GM12865 (cell line): ENCODE measurements at regions not wholly inside any gene's neighbourhood (a gene's known extent, or its start where the extent isn't known, plus 50 kb on each side); places are given as distances from the start of the nearest gene placed in this dataset.

Experiments
- DNase-seq: peaks from one replicate; pipeline ENCODE4 v3.0.0; 2010; ENCODE audit warnings: low read depth
- H3K4me3 ChIP-seq: 2 replicates; pipeline ENCODE4 v1.5.1; 2011; ENCODE audit warnings: mild to moderate bottlenecking, low read depth, low read length, control low read depth
- TF ChIP-seq, protein P1 (sequence below): IDR thresholded peaks from 2 replicates; pipeline ENCODE4 v1.5.1; 2011; ENCODE audit warnings: low read length, control low read depth, low read depth, inconsistent platforms; ENCODE audit not compliant: insufficient read depth; ENCODE audit errors: missing control alignments

DNA sequence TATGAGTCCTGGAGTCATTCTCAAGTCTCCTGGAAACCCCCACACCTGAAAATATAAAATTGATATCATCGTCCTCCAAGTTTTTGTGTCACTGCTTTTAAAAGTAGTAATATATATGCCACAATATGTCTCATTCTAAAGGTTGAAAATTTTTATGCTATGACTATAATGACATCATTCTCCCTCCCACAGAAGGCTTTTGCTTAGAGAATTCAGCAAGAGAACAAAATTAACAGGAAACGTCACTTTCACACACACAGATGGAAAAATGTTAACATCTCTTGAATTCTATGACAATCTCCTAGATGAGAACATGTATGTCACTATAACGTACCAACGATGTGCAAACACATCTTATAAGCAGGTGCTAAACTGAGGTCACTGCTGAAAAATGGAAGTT, 498.3 kb downstream of the FOXG1 start:
- H3K4me3 ChIP-seq: no peak overlapping the region
- no peak for DNase-seq
- TF ChIP-seq, protein P1, sequence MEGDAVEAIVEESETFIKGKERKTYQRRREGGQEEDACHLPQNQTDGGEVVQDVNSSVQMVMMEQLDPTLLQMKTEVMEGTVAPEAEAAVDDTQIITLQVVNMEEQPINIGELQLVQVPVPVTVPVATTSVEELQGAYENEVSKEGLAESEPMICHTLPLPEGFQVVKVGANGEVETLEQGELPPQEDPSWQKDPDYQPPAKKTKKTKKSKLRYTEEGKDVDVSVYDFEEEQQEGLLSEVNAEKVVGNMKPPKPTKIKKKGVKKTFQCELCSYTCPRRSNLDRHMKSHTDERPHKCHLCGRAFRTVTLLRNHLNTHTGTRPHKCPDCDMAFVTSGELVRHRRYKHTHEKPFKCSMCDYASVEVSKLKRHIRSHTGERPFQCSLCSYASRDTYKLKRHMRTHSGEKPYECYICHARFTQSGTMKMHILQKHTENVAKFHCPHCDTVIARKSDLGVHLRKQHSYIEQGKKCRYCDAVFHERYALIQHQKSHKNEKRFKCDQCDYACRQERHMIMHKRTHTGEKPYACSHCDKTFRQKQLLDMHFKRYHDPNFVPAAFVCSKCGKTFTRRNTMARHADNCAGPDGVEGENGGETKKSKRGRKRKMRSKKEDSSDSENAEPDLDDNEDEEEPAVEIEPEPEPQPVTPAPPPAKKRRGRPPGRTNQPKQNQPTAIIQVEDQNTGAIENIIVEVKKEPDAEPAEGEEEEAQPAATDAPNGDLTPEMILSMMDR: no peak

DNA sequence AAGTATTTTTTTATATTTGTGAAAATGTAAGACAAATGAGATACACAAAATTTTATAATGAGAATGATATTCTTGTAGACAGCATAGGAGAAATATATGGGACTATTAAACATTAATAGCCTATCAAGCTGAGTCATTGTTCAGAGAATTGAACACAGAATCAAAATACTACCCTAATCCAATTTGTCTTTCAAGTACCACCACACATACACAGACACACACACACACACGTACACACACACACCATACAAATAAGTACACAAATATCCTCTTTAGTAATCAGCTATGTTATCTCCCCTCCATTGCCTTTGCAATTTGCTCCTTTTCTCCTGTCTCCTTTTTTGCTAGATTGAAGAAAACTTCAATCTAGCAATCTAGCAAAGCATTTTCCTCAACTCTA, 499.3 kb downstream of the FOXG1 start:
- no peak overlapping the region for H3K4me3 ChIP-seq
- DNase-seq: no peak
- TF ChIP-seq, protein P1: no peak

DNA sequence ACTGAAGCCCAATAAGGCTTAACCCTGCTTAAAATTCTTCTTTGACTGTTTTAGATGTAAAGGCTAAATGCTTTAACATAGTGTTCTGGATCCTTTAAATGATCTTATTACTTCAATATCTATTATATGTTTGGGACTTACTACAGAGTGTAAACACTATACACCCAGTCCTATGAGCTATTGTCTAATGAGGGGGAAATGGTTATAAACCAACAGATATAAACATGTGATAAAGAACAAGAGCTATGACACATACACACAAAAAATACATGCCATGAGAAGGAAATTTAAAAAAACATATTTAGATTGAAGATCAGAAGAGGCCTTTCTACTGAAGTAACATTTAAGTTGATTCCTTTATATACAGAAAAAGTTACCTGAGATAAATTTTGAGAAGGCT, 505.1 kb downstream of the FOXG1 start:
- TF ChIP-seq, protein P1: no peak
- H3K4me3 ChIP-seq: no peak overlapping the region
- no peak for DNase-seq

DNA sequence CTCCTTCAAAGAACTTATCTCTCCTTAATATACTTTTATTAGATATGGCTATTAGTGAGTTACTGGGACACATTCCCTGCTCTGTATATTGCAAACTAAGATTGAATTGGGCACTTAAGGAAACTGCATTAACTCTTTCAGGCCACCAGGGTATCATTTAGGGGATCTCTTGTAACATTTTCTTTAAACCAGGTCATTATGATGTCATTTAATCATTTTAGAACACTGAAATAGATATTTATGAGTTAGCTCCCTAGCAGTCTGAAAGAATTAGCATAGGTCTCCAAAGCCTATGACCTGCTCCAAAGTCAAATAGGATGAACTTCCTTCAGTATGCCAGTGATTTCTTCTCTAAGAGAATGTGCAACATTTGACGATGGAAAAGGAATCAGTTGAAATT, 506.9 kb downstream of the FOXG1 start:
- H3K4me3 ChIP-seq: no peak overlapping the region
- DNase-seq: no peak
- TF ChIP-seq, protein P1: no peak

DNA sequence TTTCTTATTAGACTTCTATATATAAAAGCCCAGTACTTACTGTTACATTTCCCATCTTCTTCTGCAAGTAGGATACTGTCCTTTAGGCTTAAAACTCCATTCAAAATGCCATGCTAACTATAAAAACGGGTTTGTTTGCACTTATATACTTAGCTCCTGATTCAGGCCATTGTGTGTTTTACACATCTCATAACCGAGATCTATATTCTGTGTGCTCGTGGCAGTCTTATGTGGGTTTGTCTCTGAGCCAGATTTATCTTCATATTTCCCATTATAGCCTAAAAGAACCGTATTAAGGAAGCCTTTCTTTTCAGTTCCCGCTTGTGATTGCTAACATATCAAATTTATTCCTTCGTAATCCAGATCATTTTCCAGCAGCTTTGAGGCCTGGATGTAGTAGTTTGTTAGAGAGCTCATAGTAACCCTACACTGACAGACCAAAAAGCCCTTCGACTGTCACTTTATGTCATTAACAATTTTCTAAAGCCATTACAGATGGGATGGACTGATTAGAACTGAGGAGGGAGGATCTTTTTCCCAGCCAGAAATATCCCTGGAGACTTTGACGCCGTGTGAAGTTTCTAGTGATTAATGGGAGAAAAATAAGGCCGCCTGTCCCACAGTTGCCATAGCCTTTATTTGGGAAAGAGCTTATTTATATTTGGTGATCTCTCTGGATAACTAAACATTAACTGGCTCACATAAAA, 508.5 kb downstream of the FOXG1 start:
- H3K4me3 ChIP-seq: no peak overlapping the region
- no peak for DNase-seq
- TF ChIP-seq, protein P1: no peak

DNA sequence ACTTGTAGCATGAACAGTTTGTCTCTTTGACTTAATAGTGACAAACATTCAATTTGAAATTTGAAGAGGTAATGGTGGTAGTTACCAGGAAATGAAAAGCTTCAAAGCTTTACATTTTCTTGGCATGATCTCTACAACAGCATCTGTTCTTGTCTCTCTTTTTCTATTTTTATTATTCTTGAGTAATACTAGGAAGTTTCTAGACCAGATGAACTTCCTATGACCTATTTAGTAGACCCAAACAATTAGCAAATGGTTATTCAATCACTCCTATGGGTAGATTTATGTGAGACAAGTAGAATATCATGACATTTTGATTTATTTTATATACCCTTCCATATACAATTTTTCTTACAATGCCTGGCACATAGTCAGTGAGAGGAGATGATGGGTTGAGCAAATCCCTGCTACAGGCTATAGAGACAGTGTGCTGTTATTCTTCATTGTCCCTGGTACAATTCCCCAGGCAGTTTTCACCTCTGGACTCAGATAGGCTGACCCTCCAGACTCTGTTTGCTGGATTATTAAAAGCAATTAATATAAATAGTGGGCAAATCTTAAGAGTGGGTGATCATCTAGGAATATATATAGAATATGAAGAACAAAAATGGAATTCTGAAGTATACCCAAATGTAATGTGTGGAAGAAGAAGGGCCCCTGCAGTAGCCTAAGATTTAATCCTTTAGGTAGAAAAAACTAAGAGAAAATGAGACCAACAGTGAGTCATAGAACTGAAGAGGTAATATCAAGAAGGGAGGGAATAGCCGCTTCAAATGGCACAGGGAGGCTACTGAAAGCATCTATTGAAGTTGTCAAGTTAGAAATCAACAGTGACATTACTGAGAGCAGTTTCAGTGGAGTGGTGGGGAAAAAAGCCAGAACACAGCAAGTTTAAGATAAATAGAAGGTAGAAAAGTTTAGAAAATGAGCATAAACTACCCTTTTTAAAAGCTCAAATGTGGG, 512.0 kb downstream of the FOXG1 start:
- TF ChIP-seq, protein P1: no peak
- H3K4me3 ChIP-seq: no peak overlapping the region
- DNase-seq: peak; percentile 3
